ENCODE measurements at regions not wholly inside any gene's neighbourhood (a gene's known extent, or its start where the extent isn't known, plus 50 kb on each side); places are given as distances from the start of the nearest gene placed in this dataset.
"Not testable (repeated sequence)": the region's sequence is repeated elsewhere in the genome, so short reads cannot be mapped to it uniquely, and the experiment has no call there.

- TF ChIP-seq EZH2 (IDR thresholded peaks at IDR 0.05; ENCODE audit: low read depth); CTCF (conservative IDR thresholded peaks at IDR 0.05): not testable (repeated sequence)
Observed at GRCh38 chrX:127400231-127400630, 580.7 kb downstream of the PRR32 start.
